Nephron progenitor cell (in vitro differentiated cells): ENCODE measurements at regions not wholly inside any gene's neighbourhood (a gene's known extent, or its start where the extent isn't known, plus 50 kb on each side); places are given as distances from the start of the nearest gene placed in this dataset.

ENCODE experiments used
- DNase-seq: peaks from one replicate; pipeline ENCODE4 v3.0.0; 2021
- H3K27ac Mint-ChIP-seq: 2 replicates; pipeline ENCODE4 v1.8.0; 2021; ENCODE audit warnings: mild to moderate bottlenecking, moderate library complexity, mixed read lengths
- H3K27me3 Mint-ChIP-seq: 2 replicates; pipeline ENCODE4 v1.8.0; 2021; ENCODE audit warnings: mild to moderate bottlenecking, low read depth, mixed read lengths; ENCODE audit not compliant: poor library complexity
- H3K36me3 Mint-ChIP-seq: 2 replicates; pipeline ENCODE4 v1.8.0; 2021; ENCODE audit warnings: low read depth, mixed read lengths
- H3K4me1 Mint-ChIP-seq: 2 replicates; pipeline ENCODE4 v1.8.0; 2021; ENCODE audit warnings: mixed read lengths
- H3K4me3 Mint-ChIP-seq: 2 replicates; pipeline ENCODE4 v1.8.0; 2021; ENCODE audit warnings: mild to moderate bottlenecking, moderate library complexity, mixed read lengths
- H3K9me3 Mint-ChIP-seq: 2 replicates; pipeline ENCODE4 v1.8.0; 2021; ENCODE audit warnings: mild to moderate bottlenecking, moderate library complexity, mixed read lengths
- CTCF ChIP-seq: fragments of 200-600 bp; sonication (generic); IDR thresholded peaks from 2 replicates; pipeline ENCODE4 v1.5.0; 2021; ENCODE audit warnings: antibody characterized with exemption

GRCh38 chr15:31786360-31786759 lies 244.0 kb upstream of the CHRNA7 start:
- DNase-seq, result no peak
- H3K4me3 Mint-ChIP-seq, result no peak overlapping the region
- no peak for TF ChIP-seq CTCF
- peaks cover 4% of the 10 kb centered on the region for H3K27me3 Mint-ChIP-seq
- H3K36me3 Mint-ChIP-seq, result no peaks in the 10 kb centered on the region
- peaks cover 5% of the 10 kb centered on the region for H3K4me1 Mint-ChIP-seq
- no peak overlapping the region for H3K27ac Mint-ChIP-seq
- no peaks in the 10 kb centered on the region for H3K9me3 Mint-ChIP-seq

GRCh38 chr15:31788104-31788503 lies 242.2 kb upstream of the CHRNA7 start:
- Mint-ChIP-seq H3K9me3 (no peaks in the 10 kb centered on the region), H3K27me3 (peaks cover 4% of the 10 kb centered on the region), H3K27ac (no peak overlapping the region), H3K36me3 (no peaks in the 10 kb centered on the region), H3K4me1 (no peaks in the 10 kb centered on the region), H3K4me3 (no peak overlapping the region)
- no peak for DNase-seq
- no peak for TF ChIP-seq CTCF

GRCh38 chr15:31792611-31793199 lies 237.6 kb upstream of the CHRNA7 start:
- Mint-ChIP-seq H3K36me3 (no peaks in the 10 kb centered on the region), H3K27me3 (no peaks in the 10 kb centered on the region), H3K9me3 (no peaks in the 10 kb centered on the region), H3K4me1 (no peaks in the 10 kb centered on the region), H3K4me3 (no peak overlapping the region), H3K27ac (no peak overlapping the region)
- no peak for DNase-seq
- no peak for TF ChIP-seq CTCF

- Mint-ChIP-seq H3K36me3 (no peaks in the 10 kb centered on the region), H3K27me3 (peaks cover 11% of the 10 kb centered on the region), H3K27ac (no peak overlapping the region), H3K4me3 (no peak overlapping the region), H3K9me3 (no peaks in the 10 kb centered on the region), H3K4me1 (peaks cover 46% of the 10 kb centered on the region)
- DNase-seq, result no peak
- TF ChIP-seq CTCF, result no peak
Measured at GRCh38 chr15:31799319-31799714, 231.0 kb upstream of the CHRNA7 start.

- TF ChIP-seq CTCF, result no peak
- no peak for DNase-seq
- no peaks in the 10 kb centered on the region for H3K36me3 Mint-ChIP-seq
- no peak overlapping the region for H3K27ac Mint-ChIP-seq
- peaks cover 46% of the 10 kb centered on the region for H3K4me1 Mint-ChIP-seq
- no peak overlapping the region for H3K4me3 Mint-ChIP-seq
- no peaks in the 10 kb centered on the region for H3K9me3 Mint-ChIP-seq
- H3K27me3 Mint-ChIP-seq, result peaks cover 11% of the 10 kb centered on the region
Measured at GRCh38 chr15:31799715-31800321, 230.5 kb upstream of the CHRNA7 start.

GRCh38 chr15:31801152-31801551 lies 229.2 kb upstream of the CHRNA7 start:
- H3K27ac Mint-ChIP-seq, result no peak overlapping the region
- peaks cover 46% of the 10 kb centered on the region for H3K4me1 Mint-ChIP-seq
- DNase-seq, result no peak
- no peak overlapping the region for H3K4me3 Mint-ChIP-seq
- no peaks in the 10 kb centered on the region for H3K9me3 Mint-ChIP-seq
- no peaks in the 10 kb centered on the region for H3K36me3 Mint-ChIP-seq
- H3K27me3 Mint-ChIP-seq, result peaks cover 11% of the 10 kb centered on the region
- no peak for TF ChIP-seq CTCF
